ENCODE measurements at regions not wholly inside any gene's neighbourhood (a gene's known extent, or its start where the extent isn't known, plus 50 kb on each side); places are given as distances from the start of the nearest gene placed in this dataset.

DNA sequence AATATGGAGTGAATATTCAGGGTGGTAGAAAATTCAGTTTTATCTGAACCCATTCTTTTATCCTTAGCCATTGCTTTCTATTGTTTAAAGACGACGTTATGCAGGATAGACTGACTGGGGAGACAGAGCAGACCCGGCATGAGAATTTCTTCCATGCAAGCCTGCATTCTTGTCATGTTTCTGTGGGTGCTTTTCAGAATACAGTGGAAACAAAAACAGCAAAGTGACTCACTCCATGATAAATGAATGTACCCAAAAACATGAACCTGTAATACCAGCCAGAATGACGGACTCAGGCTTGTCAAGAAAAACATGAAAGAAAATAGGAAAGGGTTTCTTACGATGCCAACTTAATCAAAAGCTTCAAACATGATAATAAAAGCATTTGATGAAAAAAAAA is 924.0 kb downstream of the EFNB2 start:
- DNase-seq = no peak
- Mint-ChIP-seq H3K4me1 (ENCODE audit: low read depth, unreplicated experiment) (no peaks in the 10 kb centered on the region), H3K27me3 (ENCODE audit: unreplicated experiment) (no peaks in the 10 kb centered on the region), H3K36me3 (ENCODE audit: unreplicated experiment) (no peaks in the 10 kb centered on the region), H3K4me3 (ENCODE audit: unreplicated experiment) (no peak overlapping the region), H3K9me3 (ENCODE audit: unreplicated experiment) (no peaks in the 10 kb centered on the region), H3K27ac (ENCODE audit: unreplicated experiment) (no peak overlapping the region)
- TF ChIP-seq, protein P1, sequence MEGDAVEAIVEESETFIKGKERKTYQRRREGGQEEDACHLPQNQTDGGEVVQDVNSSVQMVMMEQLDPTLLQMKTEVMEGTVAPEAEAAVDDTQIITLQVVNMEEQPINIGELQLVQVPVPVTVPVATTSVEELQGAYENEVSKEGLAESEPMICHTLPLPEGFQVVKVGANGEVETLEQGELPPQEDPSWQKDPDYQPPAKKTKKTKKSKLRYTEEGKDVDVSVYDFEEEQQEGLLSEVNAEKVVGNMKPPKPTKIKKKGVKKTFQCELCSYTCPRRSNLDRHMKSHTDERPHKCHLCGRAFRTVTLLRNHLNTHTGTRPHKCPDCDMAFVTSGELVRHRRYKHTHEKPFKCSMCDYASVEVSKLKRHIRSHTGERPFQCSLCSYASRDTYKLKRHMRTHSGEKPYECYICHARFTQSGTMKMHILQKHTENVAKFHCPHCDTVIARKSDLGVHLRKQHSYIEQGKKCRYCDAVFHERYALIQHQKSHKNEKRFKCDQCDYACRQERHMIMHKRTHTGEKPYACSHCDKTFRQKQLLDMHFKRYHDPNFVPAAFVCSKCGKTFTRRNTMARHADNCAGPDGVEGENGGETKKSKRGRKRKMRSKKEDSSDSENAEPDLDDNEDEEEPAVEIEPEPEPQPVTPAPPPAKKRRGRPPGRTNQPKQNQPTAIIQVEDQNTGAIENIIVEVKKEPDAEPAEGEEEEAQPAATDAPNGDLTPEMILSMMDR (IDR thresholded peaks at IDR 0.05; ENCODE audit: partially characterized antibody, unreplicated experiment) = no peak

DNA sequence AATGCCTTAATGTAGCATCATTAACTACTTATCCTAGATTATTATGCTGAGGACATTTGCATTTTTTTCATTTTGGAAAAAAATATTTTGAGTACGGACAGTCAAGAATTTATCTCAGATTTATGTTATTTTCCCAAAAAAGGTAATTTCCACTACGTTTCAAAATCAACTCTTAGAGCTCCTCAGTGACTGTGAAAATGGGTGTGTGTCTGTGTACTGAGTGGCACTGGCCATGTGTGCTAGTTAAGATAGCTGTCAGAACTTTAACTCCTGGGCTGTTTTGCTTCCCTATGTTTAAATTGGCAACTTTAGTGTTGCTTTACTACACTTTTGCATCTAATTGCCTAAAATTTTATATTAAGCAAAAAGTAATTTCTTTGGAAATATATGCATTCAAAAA is 927.4 kb downstream of the EFNB2 start:
- Mint-ChIP-seq H3K27me3 (ENCODE audit: unreplicated experiment) (no peaks in the 10 kb centered on the region), H3K4me1 (ENCODE audit: low read depth, unreplicated experiment) (no peaks in the 10 kb centered on the region), H3K9me3 (ENCODE audit: unreplicated experiment) (no peaks in the 10 kb centered on the region), H3K4me3 (ENCODE audit: unreplicated experiment) (no peak overlapping the region), H3K27ac (ENCODE audit: unreplicated experiment) (no peak overlapping the region), H3K36me3 (ENCODE audit: unreplicated experiment) (no peaks in the 10 kb centered on the region)
- DNase-seq = no peak
- TF ChIP-seq, protein P1 (IDR thresholded peaks at IDR 0.05; ENCODE audit: partially characterized antibody, unreplicated experiment) = no peak

DNA sequence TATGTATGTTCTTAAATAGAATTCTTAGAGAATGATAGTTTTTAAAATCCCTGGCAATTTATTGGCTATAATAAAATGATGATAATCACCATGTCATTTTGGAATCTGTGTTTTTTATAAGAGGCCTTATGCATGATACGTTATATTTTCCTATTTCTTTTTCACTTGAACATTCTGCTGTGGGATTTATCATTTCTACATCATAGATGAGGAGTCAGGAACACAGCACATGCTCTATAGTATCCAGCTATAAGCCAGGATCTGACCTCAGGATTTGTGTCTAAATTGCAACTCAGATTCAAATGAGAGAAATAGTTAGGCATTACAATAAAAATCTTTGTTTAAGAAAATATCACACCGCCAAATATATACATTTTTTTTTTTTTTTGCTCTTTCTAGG is 928.0 kb downstream of the EFNB2 start:
- H3K4me1 Mint-ChIP-seq (ENCODE audit: low read depth, unreplicated experiment) = no peaks in the 10 kb centered on the region
- no peaks in the 10 kb centered on the region for H3K27me3 Mint-ChIP-seq (ENCODE audit: unreplicated experiment)
- H3K9me3 Mint-ChIP-seq (ENCODE audit: unreplicated experiment) = no peaks in the 10 kb centered on the region
- TF ChIP-seq, protein P1 (IDR thresholded peaks at IDR 0.05; ENCODE audit: partially characterized antibody, unreplicated experiment) = no peak
- H3K4me3 Mint-ChIP-seq (ENCODE audit: unreplicated experiment) = no peak overlapping the region
- H3K27ac Mint-ChIP-seq (ENCODE audit: unreplicated experiment) = no peak overlapping the region
- H3K36me3 Mint-ChIP-seq (ENCODE audit: unreplicated experiment) = no peaks in the 10 kb centered on the region
- DNase-seq = no peak

DNA sequence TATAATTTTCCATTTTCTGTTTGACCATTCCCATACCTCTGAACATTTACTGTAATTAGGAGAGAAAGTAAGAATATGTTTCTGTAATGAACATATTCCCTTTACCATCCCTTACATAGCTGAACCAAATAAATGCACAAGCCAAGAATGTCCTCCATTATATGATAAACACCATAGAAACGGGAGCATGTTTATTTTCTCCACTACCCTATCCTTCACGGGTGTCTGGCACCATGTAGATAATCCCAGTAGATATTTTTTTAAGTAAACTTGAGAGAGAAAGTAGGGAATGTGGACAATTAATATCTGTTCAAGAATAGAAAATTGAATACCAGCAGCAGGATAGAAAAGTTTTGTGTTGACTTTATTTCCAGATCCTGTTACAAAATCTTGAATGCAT is 928.4 kb downstream of the EFNB2 start:
- TF ChIP-seq, protein P1 (IDR thresholded peaks at IDR 0.05; ENCODE audit: partially characterized antibody, unreplicated experiment) = no peak
- no peak for DNase-seq
- Mint-ChIP-seq H3K9me3 (ENCODE audit: unreplicated experiment) (no peaks in the 10 kb centered on the region), H3K4me3 (ENCODE audit: unreplicated experiment) (no peak overlapping the region), H3K27ac (ENCODE audit: unreplicated experiment) (no peak overlapping the region), H3K27me3 (ENCODE audit: unreplicated experiment) (no peaks in the 10 kb centered on the region), H3K4me1 (ENCODE audit: low read depth, unreplicated experiment) (no peaks in the 10 kb centered on the region), H3K36me3 (ENCODE audit: unreplicated experiment) (no peaks in the 10 kb centered on the region)

DNA sequence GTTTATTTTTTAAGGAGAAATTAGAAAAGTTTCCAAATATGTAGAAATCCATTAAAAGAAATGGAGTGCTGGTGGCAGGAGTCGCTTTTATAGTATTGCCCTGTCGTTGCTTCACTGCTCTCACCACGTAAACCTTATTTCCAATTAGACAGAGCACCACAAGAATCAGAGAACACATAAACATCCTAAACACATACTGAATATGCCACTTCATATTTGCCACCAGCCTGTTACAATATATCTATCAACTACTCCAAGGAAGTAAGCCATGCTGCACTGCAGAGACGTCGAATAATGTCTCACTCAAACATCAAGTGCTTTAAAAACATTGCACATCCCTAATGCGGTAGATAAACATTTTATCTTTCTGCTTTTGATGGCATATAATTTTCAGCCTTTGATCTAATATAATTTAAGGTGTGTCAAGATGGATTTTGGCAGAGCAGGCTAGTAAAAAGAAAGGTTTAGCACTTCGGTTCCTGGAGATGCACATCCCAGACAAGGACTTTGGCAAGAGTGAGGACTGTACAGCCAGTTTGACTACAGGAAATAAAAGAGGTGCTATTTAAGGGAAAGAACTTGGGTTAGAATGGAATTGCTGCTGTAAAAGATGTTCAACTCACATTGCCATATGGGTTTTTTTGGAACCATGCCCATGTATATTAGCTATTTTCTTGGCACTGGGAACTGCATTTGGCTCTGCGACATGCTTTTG is 932.3 kb downstream of the EFNB2 start:
- TF ChIP-seq, protein P1 (IDR thresholded peaks at IDR 0.05; ENCODE audit: partially characterized antibody, unreplicated experiment) = no peak
- Mint-ChIP-seq H3K4me3 (ENCODE audit: unreplicated experiment) (no peak overlapping the region), H3K4me1 (ENCODE audit: low read depth, unreplicated experiment) (no peaks in the 10 kb centered on the region), H3K36me3 (ENCODE audit: unreplicated experiment) (no peaks in the 10 kb centered on the region), H3K27ac (ENCODE audit: unreplicated experiment) (no peak overlapping the region), H3K9me3 (ENCODE audit: unreplicated experiment) (no peaks in the 10 kb centered on the region), H3K27me3 (ENCODE audit: unreplicated experiment) (no peaks in the 10 kb centered on the region)
- DNase-seq = no peak
